HG03066 (cell line): ENCODE measurements at regions not wholly inside any gene's neighbourhood (a gene's known extent, or its start where the extent isn't known, plus 50 kb on each side); places are given as distances from the start of the nearest gene placed in this dataset.

Experiments
- ATAC-seq: cut with Tn5 transposase; IDR thresholded peaks from one replicate; pipeline ENCODE4 v1.9.1; 2021; ENCODE audit warnings: low read depth; ENCODE audit not compliant: unreplicated experiment

GRCh38 chrX:6909396-6909795 lies 238.1 kb upstream of the STS start:
- no peak for ATAC-seq

DNA sequence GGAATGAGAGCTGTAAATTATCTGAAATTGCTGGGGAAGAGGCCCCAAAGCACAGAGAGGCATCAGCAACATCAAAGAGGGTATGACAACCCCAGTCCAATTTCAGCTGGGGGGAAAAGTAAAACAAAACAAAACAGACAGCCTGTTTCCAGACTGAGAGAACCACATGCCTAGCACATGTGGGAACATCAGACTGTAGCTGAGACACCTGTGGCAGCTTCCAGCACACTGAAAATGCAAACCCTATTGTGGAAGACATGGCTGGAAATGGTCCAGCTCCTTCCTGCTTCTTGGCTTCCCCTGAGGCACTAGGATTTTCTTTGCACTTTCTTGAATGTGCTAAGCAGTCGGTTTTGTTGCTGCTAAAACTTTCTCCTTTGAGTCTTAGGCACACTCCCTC lies 240.9 kb upstream of the STS start:
- ATAC-seq, result no peak

- no peak for ATAC-seq
Measured at GRCh38 chrX:6904156-6904555, 243.4 kb upstream of the STS start.

- no peak for ATAC-seq
Measured at GRCh38 chrX:6898371-6898770, 249.1 kb upstream of the STS start.

- no peak for ATAC-seq
Measured at GRCh38 chrX:6891404-6891803, 256.1 kb upstream of the STS start.

GRCh38 chrX:6890544-6891261 lies 256.8 kb upstream of the STS start:
- no peak for ATAC-seq

- ATAC-seq, result no peak
Measured at GRCh38 chrX:6885909-6886308, 261.6 kb upstream of the STS start.

- no peak for ATAC-seq
Measured at GRCh38 chrX:6885396-6885795, 262.1 kb upstream of the STS start.

GRCh38 chrX:6861456-6861855 lies 286.1 kb upstream of the STS start:
- ATAC-seq, result no peak

DNA sequence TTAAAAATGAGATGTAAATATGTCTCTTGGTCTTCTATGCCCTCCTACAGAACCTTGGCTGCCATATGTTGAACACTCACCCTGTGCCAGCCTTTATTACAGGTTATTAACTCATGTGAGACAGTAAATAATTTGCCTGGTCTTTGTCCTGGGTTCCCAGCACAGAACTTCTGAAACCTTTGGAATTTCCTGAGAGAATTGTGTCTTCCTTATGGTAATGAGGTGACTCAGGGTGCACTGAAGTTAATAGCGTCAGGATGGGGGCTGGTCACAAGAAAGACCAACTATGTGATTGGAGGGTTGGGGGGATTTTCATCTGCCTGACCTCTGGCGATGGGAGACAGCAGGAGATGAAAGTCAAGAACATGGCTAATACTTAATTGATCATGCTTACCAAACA lies 289.8 kb upstream of the STS start:
- no peak for ATAC-seq

DNA sequence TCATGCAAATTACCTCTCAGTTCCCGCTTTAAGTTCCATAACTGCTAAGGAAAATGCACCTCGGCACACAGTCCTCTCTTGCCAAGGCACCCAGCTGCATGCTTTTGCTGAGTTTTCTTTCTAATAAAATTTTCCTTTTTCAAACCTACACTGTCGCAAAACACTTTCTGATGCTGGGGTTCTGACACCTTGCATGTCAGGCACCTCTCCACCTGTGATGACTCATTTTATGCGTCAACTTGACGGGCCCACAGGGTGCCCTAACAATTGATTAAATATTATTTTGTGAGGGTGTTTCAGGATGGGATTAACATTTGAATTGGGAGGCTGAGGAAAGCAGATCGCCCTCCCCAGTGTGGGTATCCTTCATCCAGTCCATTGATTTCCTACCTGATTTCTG lies 291.0 kb upstream of the STS start:
- ATAC-seq, result no peak

GRCh38 chrX:6852869-6853268 lies 294.6 kb upstream of the STS start:
- ATAC-seq, result no peak

- no peak for ATAC-seq
Measured at GRCh38 chrX:6852121-6852520, 295.4 kb upstream of the STS start.

- no peak for ATAC-seq
Measured at GRCh38 chrX:6851140-6851539, 296.4 kb upstream of the STS start.

DNA sequence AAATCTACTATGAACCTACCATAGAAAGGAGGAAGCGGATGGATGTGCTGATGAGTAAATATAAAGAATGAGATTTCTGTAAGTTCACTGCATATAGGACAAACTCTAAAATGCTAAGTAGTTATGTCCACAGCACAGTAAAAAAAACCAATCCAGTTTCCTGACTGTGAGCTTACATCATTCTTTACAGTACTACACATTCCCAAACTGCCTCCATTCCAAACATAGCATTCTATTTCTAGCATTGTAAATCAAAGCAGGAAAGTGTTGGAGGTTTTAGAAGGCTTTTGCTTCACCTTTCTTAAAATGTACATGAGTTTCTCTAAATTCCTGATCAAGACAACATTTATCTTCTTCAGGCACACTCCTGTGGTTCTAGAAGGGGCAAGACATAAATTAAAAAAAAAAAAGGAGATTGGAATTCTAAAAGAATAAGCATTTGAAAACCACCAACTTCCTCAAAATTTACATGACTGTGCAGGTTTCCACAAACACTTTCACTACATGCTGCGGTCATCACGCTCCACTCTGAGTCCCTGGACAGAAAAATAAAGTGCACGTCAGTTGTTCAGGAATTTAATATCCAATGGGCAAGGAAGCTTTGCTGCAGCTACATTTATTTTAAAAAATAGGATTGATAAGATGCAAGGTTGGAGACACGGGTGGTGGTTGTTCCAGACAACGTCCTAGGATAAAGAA lies 297.6 kb upstream of the STS start:
- no peak for ATAC-seq

- no peak for ATAC-seq
Measured at GRCh38 chrX:6832619-6833018, 297.7 kb upstream of the VCX3A start.

DNA sequence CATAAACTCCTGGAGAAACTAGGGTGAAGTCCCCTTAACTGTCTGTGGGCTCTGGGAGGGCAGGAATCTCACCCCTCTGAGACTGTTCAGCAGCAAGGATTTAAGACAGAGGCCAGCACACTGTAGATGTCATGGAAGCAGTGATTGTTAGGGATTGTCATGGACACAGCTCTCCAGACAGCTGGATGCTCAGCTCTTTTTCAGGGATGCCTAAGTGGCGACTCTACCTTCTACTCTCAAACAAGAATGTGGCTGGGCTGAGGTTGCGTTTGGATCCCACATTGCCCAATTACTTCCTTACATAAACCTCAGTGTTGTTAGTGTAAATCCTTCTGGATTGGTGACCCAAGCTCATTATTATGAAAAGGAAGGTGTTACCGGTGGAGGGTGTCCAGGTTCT lies 291.9 kb upstream of the VCX3A start:
- no peak for ATAC-seq

DNA sequence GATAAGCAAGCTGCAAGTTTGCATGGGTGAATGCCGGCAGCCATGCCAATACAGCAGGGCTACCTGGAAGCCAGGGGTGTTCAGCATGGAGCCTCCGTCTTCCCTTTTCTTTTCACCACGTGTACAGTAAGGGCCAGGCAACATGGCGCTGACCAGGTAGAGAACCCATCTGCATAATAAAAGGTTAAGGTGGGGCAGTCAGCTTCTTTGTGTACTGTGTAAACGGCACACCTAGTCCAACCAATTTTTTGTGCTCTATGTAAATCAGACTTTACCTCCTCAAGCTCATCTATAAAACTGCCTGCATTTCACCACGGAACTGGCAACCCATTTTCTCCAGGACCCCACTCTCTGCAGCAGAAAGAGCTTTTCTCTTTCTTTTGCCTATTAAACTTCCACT lies 286.8 kb upstream of the VCX3A start:
- no peak for ATAC-seq

DNA sequence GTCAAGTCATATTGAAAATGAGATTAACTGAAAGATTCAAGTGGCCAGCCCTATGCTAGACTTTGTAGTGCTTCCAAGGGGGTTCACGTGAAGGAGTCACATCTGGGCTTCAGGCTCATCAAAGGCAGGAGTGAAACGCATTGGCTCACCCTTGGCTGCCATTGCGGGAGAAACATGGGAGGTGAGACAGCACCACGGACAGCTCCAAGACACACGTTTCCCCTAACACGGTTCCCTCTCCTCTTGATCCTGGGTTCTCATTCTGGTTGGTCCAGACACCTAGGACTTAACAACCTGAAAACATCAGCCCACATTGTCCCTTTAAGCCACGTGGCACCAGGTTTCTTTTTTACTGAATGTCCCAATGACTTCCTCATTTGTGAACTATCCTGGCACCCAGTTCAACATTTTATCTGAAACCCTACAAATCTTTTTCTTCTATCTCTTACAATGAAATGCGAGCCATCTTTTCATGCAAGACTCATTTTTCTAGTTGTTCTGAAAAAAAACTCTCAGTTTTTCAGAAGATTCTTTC lies 279.0 kb upstream of the VCX3A start:
- no peak for ATAC-seq

DNA sequence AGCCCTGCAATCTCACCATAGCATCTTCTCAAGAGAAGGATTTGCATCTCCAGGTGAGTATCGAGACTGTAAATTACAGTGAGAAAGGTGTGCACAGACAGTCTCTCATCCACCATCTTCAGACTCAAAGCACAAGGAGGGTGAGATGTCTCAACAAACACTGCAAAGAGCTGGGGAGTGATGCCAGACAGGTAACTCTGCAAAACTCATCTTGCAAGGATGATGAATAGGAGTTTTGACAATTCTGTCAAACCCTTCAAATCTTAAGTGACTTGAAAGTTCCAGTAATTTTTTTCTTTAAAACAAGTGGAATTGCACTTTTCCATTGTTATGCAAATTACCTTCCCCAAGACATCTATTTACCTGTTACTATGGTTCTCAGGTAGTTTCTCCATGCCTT lies 277.2 kb upstream of the VCX3A start:
- no peak for ATAC-seq

DNA sequence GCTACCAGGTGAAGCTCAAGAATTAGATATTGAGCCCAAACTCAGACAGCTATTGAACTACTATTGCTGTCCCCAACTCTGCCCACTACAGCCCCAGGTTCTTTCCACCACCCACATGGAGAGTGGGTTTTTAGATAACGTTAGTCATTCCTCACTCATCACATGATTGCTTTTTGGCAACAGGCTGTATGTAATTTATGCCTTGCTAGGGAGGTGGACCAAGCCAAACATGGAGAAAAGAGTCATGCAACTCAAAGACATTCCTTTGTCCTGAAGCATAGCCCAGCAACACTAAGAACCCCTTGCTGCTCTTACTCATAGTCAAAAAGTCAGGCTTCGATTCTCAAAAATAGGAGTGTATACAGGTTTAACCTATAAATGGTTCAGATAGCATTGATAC lies 275.9 kb upstream of the VCX3A start:
- no peak for ATAC-seq

DNA sequence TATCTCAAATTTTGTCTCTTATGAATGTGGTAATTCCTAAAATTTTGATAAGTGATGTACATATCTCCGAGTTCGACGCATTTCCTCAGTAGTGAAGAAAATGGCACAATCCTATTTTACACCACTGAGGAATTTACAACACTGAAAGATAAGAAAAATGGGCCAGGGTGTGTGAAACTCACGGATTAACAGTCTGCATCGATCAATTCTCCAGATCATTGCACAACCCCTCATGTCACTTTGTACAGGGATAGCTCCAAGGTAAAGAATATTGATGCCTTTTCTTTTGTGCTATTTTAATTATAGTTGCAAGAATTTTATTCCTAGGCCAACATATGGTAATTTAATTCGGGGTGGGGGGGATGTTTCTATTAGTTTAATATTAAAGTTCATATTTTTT lies 268.7 kb upstream of the VCX3A start:
- ATAC-seq, result no peak
